GM12874 (cell line): ENCODE measurements at regions not wholly inside any gene's neighbourhood (a gene's known extent, or its start where the extent isn't known, plus 50 kb on each side); places are given as distances from the start of the nearest gene placed in this dataset.

Experiments
- CTCF ChIP-seq: IDR thresholded peaks from 2 replicates; pipeline ENCODE4 v1.5.1; 2011; ENCODE audit warnings: low read depth, mild to moderate bottlenecking, control low read depth, low read length, moderate library complexity; ENCODE audit not compliant: insufficient read depth

GRCh38 chr20:43255877-43256276 is 66.2 kb upstream of the PTPRT start:
- no peak for TF ChIP-seq CTCF

- no peak for TF ChIP-seq CTCF
Measured at GRCh38 chr20:43252761-43253160, 63.1 kb upstream of the PTPRT start.

GRCh38 chr20:43248341-43248740 is 58.6 kb upstream of the PTPRT start:
- TF ChIP-seq CTCF, result no peak

GRCh38 chr20:43247361-43247760 is 57.7 kb upstream of the PTPRT start:
- TF ChIP-seq CTCF, result no peak

- no peak for TF ChIP-seq CTCF
Measured at GRCh38 chr20:43244647-43245046, 54.9 kb upstream of the PTPRT start.

GRCh38 chr20:43243672-43244269 is 54.1 kb upstream of the PTPRT start:
- 0 out of 2 replicates have a peak, but pooled peaks have one; percentile 12 for TF ChIP-seq CTCF

GRCh38 chr20:43241057-43241702 is 51.5 kb upstream of the PTPRT start:
- TF ChIP-seq CTCF, result no peak
